Large intestine (tissue), 3 donors: ENCODE measurements at regions not wholly inside any gene's neighbourhood (a gene's known extent, or its start where the extent isn't known, plus 50 kb on each side); places are given as distances from the start of the nearest gene placed in this dataset.

Experiments used
- DNase-seq, 2 donors: peaks; one replicate each; pipeline versions ENCODE4 v3.0.0 to v3.0.0-alpha.2; 2013
- H3K27ac ChIP-seq: one replicate; pipeline ENCODE4 v1.5.1; 2013; ENCODE audit warnings: low read length
- H3K27me3 ChIP-seq: 2 replicates; pipeline ENCODE4 v1.6.1; 2013; ENCODE audit warnings: low read length; ENCODE audit not compliant: control insufficient read depth, insufficient read depth
- H3K36me3 ChIP-seq: 2 replicates; pipeline ENCODE4 v1.6.1; 2013; ENCODE audit warnings: low read length; ENCODE audit not compliant: control insufficient read depth, insufficient read depth
- H3K4me1 ChIP-seq: one replicate; pipeline ENCODE4 v1.6.1; 2013; ENCODE audit warnings: low read length; ENCODE audit not compliant: control insufficient read depth, insufficient read depth
- H3K4me3 ChIP-seq: one replicate; pipeline ENCODE4 v1.5.1; 2013; ENCODE audit warnings: low read length
- H3K9me3 ChIP-seq: one replicate; pipeline ENCODE4 v1.6.1; 2013; ENCODE audit warnings: mild to moderate bottlenecking, low read depth, low read length, moderate library complexity; ENCODE audit not compliant: control insufficient read depth
- WGBS: methylation state at CpG from one replicate; pipeline ENCODE4 v1.1.5; 2013; ENCODE audit warnings: low lambda C conversion rate; ENCODE audit not compliant: insufficient coverage; 5-methylcytosine and 5-hydroxymethylcytosine counted together

DNA sequence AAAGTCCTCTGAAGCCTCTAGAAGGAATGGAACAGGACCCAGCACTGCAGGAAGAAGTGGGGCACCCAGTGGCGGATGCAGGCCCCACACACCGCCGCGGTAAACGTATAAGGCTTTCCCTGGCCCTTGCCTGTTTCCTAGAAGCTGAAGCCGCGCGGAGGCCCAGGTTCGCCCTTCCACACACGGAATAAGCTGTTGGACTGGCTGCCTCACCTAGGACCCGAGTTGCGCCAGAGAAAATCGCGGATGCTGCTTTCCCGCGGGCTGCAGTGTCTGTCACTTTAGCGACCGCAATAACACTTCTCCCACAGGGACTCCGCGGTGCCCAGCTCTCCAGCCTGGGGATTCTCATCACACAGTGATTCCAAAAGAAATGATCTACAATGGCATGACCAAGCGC lies 1736.9 kb downstream of the TP53TG3F start:
- Histone ChIP-seq H3K4me1 (no peaks in the 10 kb centered on the region), H3K27ac (no peak overlapping the region), H3K36me3 (no peaks in the 10 kb centered on the region), H3K27me3 (no peaks in the 10 kb centered on the region), H3K4me3 (no peak overlapping the region), H3K9me3 (peaks cover 20% of the 10 kb centered on the region)
- no peak for DNase-seq
- WGBS = no CpG with 5 or more reads among the region's 21 CpGs

DNA sequence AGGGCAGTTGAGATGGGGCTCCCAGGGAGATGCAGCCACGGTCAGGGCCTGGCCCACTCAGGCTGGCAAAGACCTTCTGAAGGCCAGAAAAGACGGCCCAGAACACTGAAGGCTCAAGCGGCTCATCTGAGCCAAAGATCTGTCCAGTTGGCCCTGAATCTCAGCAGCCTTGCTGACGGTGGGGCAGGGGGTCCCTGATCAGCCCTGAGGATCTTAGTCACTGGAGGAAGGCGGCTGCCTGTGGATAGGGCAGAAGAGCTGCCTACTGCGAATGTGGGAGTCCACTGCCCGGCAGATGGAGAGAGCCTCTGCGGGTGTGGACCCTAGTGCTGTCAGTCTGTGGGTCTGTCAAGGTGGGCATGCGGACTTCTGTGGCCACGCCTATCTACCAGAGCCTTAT lies 1738.2 kb downstream of the TP53TG3F start:
- DNase-seq = no peak
- Histone ChIP-seq H3K4me1 (no peaks in the 10 kb centered on the region), H3K4me3 (no peak overlapping the region), H3K36me3 (no peaks in the 10 kb centered on the region), H3K27ac (no peak overlapping the region), H3K27me3 (no peaks in the 10 kb centered on the region), H3K9me3 (peaks cover 20% of the 10 kb centered on the region)
- WGBS = no CpG with 5 or more reads among the region's 10 CpGs

DNA sequence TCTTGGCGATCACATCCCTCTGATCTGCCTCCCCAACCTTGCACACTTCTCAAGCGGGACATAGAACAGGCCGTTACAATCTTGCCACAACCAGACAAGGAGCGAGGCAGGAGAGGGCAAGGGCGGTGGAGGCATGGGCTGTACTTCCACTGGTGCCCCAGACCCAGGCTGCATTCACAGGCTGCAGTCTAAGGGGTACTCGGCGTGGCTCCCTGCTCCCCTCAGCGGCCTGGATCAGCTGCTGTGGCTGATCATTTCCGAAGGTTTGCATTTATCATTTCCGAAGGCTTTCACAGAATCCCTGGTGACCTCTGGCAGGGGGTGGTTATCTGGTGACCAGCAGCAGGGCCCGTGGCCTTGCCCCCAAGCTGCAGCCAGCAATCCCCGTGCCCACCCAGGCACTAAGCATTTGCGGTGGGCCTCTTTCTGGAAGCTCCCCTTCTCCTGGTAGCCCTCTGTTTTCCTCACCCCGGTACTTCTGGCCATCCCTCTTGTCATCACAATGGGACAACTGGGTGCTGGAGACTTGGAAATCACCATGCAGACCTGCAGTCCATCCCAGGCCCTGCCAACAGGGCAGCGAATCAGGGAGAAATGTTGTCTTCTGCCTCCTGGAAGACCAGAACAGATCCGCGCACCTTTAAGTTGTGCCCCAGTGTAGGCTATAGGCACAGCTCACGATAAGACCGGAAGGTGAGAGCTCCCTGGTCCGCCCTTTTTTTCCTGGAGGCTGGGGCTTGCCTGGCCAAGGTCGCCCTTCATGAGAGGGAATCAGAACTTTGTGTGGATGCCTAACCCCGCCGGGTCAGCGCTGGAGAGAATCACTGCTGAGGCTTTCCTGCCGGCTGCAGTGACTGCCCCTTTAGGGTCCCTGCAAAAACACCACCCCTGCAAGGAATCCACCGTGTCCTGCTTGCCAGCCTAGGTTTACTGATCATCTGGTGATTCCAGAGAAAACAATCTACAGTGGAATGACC lies 1739.1 kb downstream of the TP53TG3F start:
- Histone ChIP-seq H3K9me3 (peaks cover 20% of the 10 kb centered on the region), H3K4me3 (no peak overlapping the region), H3K27ac (no peak overlapping the region), H3K4me1 (no peaks in the 10 kb centered on the region), H3K27me3 (no peaks in the 10 kb centered on the region), H3K36me3 (no peaks in the 10 kb centered on the region)
- no CpG with 5 or more reads among the region's 26 CpGs for WGBS
- no peak for DNase-seq

DNA sequence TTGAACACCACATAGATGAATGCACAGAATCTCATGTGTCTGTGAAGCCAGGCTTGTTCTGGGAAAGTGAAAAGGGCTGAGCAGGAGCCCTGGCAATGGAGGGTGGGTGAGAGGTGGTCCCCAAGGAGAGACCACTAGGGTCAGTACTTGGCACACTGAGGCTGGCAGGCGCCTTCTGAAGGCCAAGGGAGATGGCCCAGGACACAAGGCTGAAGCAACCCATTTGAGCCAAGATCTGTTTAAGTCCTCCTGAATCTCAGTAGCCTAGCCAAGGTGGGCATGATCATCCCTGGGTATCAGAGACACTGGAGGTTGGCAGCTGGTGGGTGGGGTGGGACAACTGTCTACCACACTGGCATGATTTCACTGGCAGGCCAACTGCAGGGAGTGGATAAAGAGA lies 1741.2 kb downstream of the TP53TG3F start:
- Histone ChIP-seq H3K36me3 (no peaks in the 10 kb centered on the region), H3K4me3 (no peak overlapping the region), H3K27ac (no peak overlapping the region), H3K9me3 (peaks cover 11% of the 10 kb centered on the region), H3K4me1 (no peaks in the 10 kb centered on the region), H3K27me3 (no peaks in the 10 kb centered on the region)
- WGBS = no CpG with 5 or more reads among the region's 1 CpG
- DNase-seq = no peak

DNA sequence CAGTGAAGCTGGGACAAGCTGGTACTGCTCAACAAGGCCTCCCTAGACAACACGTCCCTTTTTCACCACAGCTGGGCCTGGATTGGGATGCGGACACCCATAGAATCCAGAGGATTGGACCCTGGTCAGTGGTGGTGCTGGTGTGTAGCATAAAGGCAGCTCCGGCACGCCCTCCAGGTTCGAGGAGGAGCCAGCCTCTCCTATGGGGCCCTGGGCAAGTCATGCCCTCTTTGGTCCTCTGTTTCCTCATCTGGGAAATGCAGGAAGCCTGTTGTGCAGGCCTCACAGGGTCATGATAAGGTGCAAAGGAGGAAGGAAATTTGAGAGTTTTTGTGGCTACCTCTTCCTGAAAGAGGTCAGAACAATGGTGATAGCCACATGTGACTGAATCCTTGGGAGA lies 1741.7 kb downstream of the TP53TG3F start:
- H3K4me1 ChIP-seq = no peaks in the 10 kb centered on the region
- no CpG with 5 or more reads among the region's 5 CpGs for WGBS
- DNase-seq = no peak
- no peaks in the 10 kb centered on the region for H3K36me3 ChIP-seq
- H3K4me3 ChIP-seq = no peak overlapping the region
- H3K27ac ChIP-seq = no peak overlapping the region
- H3K9me3 ChIP-seq = peaks cover 8% of the 10 kb centered on the region
- no peaks in the 10 kb centered on the region for H3K27me3 ChIP-seq

DNA sequence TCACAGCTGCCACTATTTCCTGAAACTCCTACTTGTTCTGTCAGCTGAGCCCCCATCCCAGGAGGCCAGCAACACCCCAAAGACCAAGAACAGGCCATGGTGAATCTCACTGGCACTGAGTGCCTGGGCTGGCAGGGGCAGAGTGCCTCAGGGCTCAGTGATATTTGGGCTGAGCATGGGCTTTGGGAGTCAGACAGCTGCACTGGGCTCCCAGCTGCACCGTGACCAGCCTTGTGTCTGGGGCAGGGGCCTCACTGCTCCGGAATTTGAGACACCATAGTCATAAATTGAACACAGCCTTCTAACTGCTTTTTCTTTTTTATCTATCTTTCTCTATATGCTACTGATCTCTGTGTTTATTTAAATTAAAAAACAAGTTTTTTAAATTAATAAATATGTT lies 1744.2 kb downstream of the TP53TG3F start:
- peaks cover 12% of the 10 kb centered on the region for H3K9me3 ChIP-seq
- H3K27ac ChIP-seq = no peak overlapping the region
- WGBS = no CpG with 5 or more reads among the region's 2 CpGs
- no peaks in the 10 kb centered on the region for H3K36me3 ChIP-seq
- DNase-seq = no peak
- no peak overlapping the region for H3K4me3 ChIP-seq
- H3K4me1 ChIP-seq = no peaks in the 10 kb centered on the region
- H3K27me3 ChIP-seq = no peaks in the 10 kb centered on the region

DNA sequence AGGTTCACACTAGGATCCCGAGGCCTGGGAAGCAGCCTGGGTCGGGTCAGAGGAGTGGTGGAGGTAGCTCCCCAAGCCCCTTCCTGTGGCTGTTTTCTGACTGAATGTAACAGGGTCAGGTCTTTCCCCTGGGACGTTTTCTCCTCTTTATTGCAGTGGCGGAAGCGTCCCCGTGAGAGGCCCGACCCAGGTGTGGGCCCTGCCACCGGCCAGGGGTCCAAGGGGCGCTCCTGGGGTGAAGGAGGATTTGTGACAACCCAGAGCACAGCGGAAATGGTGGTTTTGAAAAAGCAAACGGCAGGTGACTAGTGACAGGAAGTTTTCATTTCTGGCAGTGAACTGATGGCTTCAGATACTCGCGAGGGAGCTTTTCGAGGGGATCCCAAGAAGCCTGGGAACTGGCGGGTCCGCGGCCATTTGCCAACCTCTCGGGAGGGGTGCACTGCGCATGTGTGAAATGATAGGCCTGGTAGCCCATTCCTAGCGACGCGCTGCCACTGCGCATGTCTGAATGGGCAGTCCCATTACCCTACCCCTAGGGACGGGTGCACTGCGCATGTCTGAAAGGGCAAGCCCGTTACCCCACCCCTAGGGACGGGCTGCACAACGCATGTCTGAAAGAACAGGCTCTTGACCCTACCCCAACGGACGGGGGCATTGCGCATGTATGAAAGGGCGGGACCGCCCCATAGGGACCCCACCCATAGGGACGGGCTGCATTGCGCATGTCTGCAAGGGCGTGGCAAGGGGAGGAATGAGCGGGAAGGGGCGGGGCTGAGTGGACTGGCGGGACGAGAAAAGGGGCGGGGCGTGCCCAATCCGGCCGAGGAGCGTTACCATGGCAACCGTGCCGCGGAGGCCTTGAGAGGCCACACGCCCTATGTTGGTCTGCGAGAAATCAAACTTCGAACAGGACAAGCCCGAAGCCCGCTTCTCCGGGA lies 1747.9 kb downstream of the TP53TG3F start:
- H3K9me3 ChIP-seq = peaks cover 12% of the 10 kb centered on the region
- peak in 1 of 2 donors; percentile 3 for DNase-seq
- no peaks in the 10 kb centered on the region for H3K27me3 ChIP-seq
- no peaks in the 10 kb centered on the region for H3K4me1 ChIP-seq
- H3K4me3 ChIP-seq = no peak overlapping the region
- H3K27ac ChIP-seq = no peak overlapping the region
- H3K36me3 ChIP-seq = no peaks in the 10 kb centered on the region
- WGBS = no CpG with 5 or more reads among the region's 54 CpGs

DNA sequence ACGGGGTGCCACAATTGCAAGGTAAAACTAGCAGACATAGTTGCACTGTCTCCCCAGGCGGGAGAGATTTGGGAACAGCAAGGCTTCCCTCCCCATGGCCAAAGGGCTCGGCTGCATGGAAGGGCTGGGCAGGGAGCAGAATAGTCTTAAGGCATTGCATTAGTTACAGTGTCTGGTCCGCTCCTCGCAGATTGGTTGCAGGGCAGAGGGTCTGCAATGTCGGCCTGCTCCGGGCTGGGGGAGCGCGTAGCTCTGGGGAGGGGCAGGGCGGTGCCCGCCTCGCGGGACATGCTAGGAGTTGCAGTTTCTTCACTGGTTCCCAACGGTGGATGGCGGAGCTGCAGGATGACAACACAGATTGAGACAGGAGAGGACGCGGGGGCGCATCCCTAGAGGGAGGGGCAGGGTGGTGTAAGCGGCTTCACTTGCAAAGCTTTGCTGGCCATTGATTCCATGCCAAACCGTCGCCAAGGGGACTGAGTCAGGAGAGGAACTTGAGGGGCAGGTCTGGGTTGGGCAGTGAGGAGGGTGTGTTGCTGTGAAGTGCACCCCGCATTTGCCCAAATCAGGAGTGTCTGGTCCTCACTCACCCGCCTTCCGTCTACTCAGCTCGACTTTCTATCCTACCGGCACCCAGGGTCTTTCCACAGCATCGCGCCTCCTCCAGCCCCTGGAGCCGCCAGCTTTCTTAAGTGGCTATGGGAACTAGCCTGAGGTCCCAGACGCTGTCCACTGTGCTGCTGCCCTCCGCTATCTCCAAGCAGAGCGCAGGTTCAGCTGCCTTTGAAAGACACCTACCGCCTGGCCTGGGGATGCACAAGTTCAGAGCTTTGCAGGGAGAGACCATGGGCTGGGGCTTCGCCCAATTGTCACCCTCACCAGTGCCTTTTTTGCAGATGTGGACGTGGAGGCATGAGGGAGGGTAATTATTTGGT lies 1748.9 kb downstream of the TP53TG3F start:
- DNase-seq = no peak
- Histone ChIP-seq H3K27ac (no peak overlapping the region), H3K9me3 (peaks cover 12% of the 10 kb centered on the region), H3K4me1 (no peaks in the 10 kb centered on the region), H3K27me3 (no peaks in the 10 kb centered on the region), H3K4me3 (no peak overlapping the region), H3K36me3 (no peaks in the 10 kb centered on the region)
- no CpG with 5 or more reads among the region's 35 CpGs for WGBS

DNA sequence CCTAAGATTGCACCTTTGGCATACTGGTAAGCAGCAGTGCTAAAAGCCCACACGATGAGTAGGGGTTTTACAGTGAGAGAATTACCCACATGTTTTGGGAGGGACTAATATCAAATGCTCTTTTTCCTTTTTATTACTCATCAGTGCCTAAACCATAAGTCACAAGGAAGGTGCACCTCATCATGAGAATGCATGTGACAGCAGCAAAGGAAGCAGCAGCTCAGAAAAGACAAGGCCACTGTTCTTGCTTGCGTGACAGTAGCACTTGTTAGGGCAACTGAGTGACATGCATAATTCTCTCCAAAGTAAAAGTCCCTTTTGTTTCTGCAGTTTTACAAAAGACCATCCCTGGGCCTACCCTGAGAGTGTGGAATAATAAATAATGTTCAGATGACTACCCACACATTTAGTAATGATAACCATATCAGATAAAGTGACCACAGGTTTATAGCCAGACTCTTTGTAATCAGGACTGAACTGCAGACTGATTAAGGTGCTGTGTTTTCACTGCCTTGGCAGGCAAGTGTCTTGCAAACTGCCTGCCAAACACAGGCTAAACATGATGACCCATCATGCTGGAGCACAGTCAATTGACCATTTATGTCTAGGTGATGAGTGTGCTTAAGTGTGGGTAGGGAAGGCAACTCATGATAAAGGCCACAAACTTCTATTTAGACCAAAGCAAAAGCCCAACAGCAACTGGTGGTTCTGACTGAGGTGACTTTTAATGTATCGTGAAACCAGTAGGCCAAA lies 1751.4 kb downstream of the TP53TG3F start:
- no peaks in the 10 kb centered on the region for H3K4me1 ChIP-seq
- H3K27ac ChIP-seq = no peak overlapping the region
- no peaks in the 10 kb centered on the region for H3K36me3 ChIP-seq
- peaks cover 12% of the 10 kb centered on the region for H3K9me3 ChIP-seq
- no peak for DNase-seq
- no CpG with 5 or more reads among the region's 3 CpGs for WGBS
- no peaks in the 10 kb centered on the region for H3K27me3 ChIP-seq
- no peak overlapping the region for H3K4me3 ChIP-seq
